Smooth muscle cell (in vitro differentiated cells): ENCODE measurements at regions not wholly inside any gene's neighbourhood (a gene's known extent, or its start where the extent isn't known, plus 50 kb on each side); places are given as distances from the start of the nearest gene placed in this dataset.

Source experiments
- DNase-seq: peaks from one replicate; lab custom pipeline; 2025; ENCODE audit not compliant: unreplicated experiment; lab: John Stamatoyannopoulos, UW
- H2AFZ ChIP-seq: fragments of 200-600 bp; sonication (generic); 2 replicates; pipeline ENCODE4 v1.6.0; 2016; ENCODE audit warnings: antibody characterized with exemption, low read depth, mild to moderate bottlenecking
- H3F3A ChIP-seq: fragments of 200-600 bp; sonication (generic); 2 replicates; pipeline ENCODE4 v1.6.0; 2017; ENCODE audit warnings: antibody characterized with exemption, low read depth
- H3K27ac ChIP-seq: fragments of 200-600 bp; sonication (generic); 2 replicates; pipeline ENCODE4 v1.5.1; 2016; ENCODE audit warnings: low read depth, mild to moderate bottlenecking
- H3K27me3 ChIP-seq: fragments of 200-600 bp; sonication (generic); 2 replicates; pipeline ENCODE4 v1.6.1; 2016; ENCODE audit warnings: low read depth, mild to moderate bottlenecking
- H3K36me3 ChIP-seq: fragments of 200-600 bp; sonication (generic); 2 replicates; pipeline ENCODE4 v1.5.1; 2016; ENCODE audit warnings: low read depth
- H3K4me1 ChIP-seq: fragments of 200-600 bp; sonication (generic); 2 replicates; pipeline ENCODE4 v1.5.1; 2016; ENCODE audit warnings: low read depth
- H3K4me2 ChIP-seq: fragments of 200-600 bp; sonication (generic); 2 replicates; pipeline ENCODE4 v1.6.0; 2016; ENCODE audit warnings: mild to moderate bottlenecking
- H3K4me3 ChIP-seq: fragments of 200-600 bp; sonication (generic); 2 replicates; pipeline ENCODE4 v1.5.1; 2016; ENCODE audit warnings: mild to moderate bottlenecking
- H3K79me2 ChIP-seq: fragments of 200-600 bp; sonication (generic); 2 replicates; pipeline ENCODE4 v1.6.0; 2016; ENCODE audit warnings: low read depth, mild to moderate bottlenecking
- H3K9ac ChIP-seq: fragments of 200-600 bp; sonication (generic); 2 replicates; pipeline ENCODE4 v1.6.0; 2016; ENCODE audit warnings: low read depth
- H3K9me3 ChIP-seq: fragments of 200-600 bp; sonication (generic); replicated peaks from 2 replicates; pipeline ENCODE4 v1.5.1; 2016; ENCODE audit warnings: low read depth
- H4K20me1 ChIP-seq: fragments of 200-600 bp; sonication (generic); 2 replicates; pipeline ENCODE4 v1.6.0; 2016; ENCODE audit warnings: low read depth
- CTCF ChIP-seq: fragments of 200-600 bp; sonication (generic); IDR thresholded peaks from 2 replicates; pipeline ENCODE4 v1.5.1; 2017; ENCODE audit warnings: borderline replicate concordance, mild to moderate bottlenecking, antibody characterized with exemption; ENCODE audit not compliant: insufficient read depth, poor library complexity, severe bottlenecking
- WGBS: methylation state at CpG from one replicate; pipeline ENCODE4 v1.1.7; 2016; ENCODE audit warnings: low lambda C conversion rate; 5-methylcytosine and 5-hydroxymethylcytosine counted together

GRCh38 chr15:95940431-95940985 is 390.0 kb upstream of the NR2F2 start:
- no peak overlapping the region for H2AFZ ChIP-seq
- H3F3A ChIP-seq: peaks cover 8% of the 10 kb centered on the region
- no peaks in the 10 kb centered on the region for H3K9me3 ChIP-seq
- peaks cover 8% of the 10 kb centered on the region for H3K4me1 ChIP-seq
- no peak overlapping the region for H3K9ac ChIP-seq
- H3K79me2 ChIP-seq: no peaks in the 10 kb centered on the region
- H3K27me3 ChIP-seq: no peaks in the 10 kb centered on the region
- WGBS: 92% methylated on average over 14 of the region's 14 CpGs
- H3K4me2 ChIP-seq: no peak overlapping the region
- H4K20me1 ChIP-seq: no peaks in the 10 kb centered on the region
- H3K4me3 ChIP-seq: no peak overlapping the region
- TF ChIP-seq CTCF: no peak
- no peak for DNase-seq
- no peak overlapping the region for H3K27ac ChIP-seq
- no peaks in the 10 kb centered on the region for H3K36me3 ChIP-seq

- Histone ChIP-seq H3K27me3 (peaks cover 10% of the 10 kb centered on the region), H3K79me2 (no peaks in the 10 kb centered on the region), H3K9me3 (no peaks in the 10 kb centered on the region), H3K4me2 (no peak overlapping the region), H2AFZ (no peak overlapping the region), H3K36me3 (no peaks in the 10 kb centered on the region), H3K4me1 (peaks cover 8% of the 10 kb centered on the region), H3K27ac (no peak overlapping the region), H3K4me3 (no peak overlapping the region), H3F3A (no peaks in the 10 kb centered on the region), H3K9ac (no peak overlapping the region), H4K20me1 (no peaks in the 10 kb centered on the region)
- 51% methylated on average over 1 of the region's 1 CpG for WGBS
- no peak for DNase-seq
- TF ChIP-seq CTCF: no peak
These were observed 386.3 kb upstream of the NR2F2 start for GRCh38 chr15:95944193-95944592.

GRCh38 chr15:95944661-95945255 is 385.7 kb upstream of the NR2F2 start:
- Histone ChIP-seq H3K9ac (no peak overlapping the region), H3K27ac (no peak overlapping the region), H3K4me3 (no peak overlapping the region), H3K79me2 (no peaks in the 10 kb centered on the region), H3K4me1 (peaks cover 8% of the 10 kb centered on the region), H3K36me3 (no peaks in the 10 kb centered on the region), H3K9me3 (no peaks in the 10 kb centered on the region), H3K4me2 (no peak overlapping the region), H3K27me3 (peaks cover 10% of the 10 kb centered on the region), H4K20me1 (no peaks in the 10 kb centered on the region), H3F3A (no peaks in the 10 kb centered on the region), H2AFZ (no peak overlapping the region)
- DNase-seq: no peak
- TF ChIP-seq CTCF: no peak
- 65% methylated on average over 4 of the region's 4 CpGs for WGBS

- H3K4me1 ChIP-seq: peaks cover 5% of the 10 kb centered on the region
- peaks cover 10% of the 10 kb centered on the region for H3K27me3 ChIP-seq
- no peak overlapping the region for H3K4me2 ChIP-seq
- H3K36me3 ChIP-seq: no peaks in the 10 kb centered on the region
- H3F3A ChIP-seq: no peaks in the 10 kb centered on the region
- no peaks in the 10 kb centered on the region for H3K79me2 ChIP-seq
- no peak overlapping the region for H3K9ac ChIP-seq
- H3K4me3 ChIP-seq: no peak overlapping the region
- H2AFZ ChIP-seq: no peak overlapping the region
- TF ChIP-seq CTCF: no peak
- no peaks in the 10 kb centered on the region for H4K20me1 ChIP-seq
- H3K27ac ChIP-seq: no peak overlapping the region
- H3K9me3 ChIP-seq: no peaks in the 10 kb centered on the region
- DNase-seq: no peak
- 89% methylated on average over 2 of the region's 2 CpGs for WGBS
These were observed 384.3 kb upstream of the NR2F2 start for GRCh38 chr15:95946241-95946640.
